GM21447 (cell line): ENCODE measurements at regions not wholly inside any gene's neighbourhood (a gene's known extent, or its start where the extent isn't known, plus 50 kb on each side); places are given as distances from the start of the nearest gene placed in this dataset.
"Not testable (repeated sequence)": the region's sequence is repeated elsewhere in the genome, so short reads cannot be mapped to it uniquely, and the experiment has no call there.

Experiments
- ATAC-seq: cut with Tn5 transposase; IDR thresholded peaks from one replicate; pipeline ENCODE4 v1.9.1; 2021; ENCODE audit not compliant: unreplicated experiment

DNA sequence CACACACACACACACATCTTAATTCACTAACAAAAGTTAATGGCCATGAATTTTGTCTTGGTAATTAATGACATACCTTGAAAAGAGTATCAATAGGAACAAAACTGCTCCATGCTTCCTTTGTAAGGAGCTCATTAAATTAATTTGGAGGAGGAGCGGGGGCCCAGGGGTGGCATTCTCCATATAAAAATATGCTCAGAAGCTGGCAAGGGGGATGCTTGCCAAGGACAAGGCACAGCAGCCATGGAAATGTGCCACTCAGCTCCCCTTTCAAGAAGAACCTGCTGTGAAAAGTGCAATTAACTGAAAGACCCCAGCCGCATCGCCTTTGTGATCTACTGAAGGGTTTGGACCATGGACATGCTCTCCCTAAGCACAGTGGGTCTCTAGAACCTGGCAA lies 385.9 kb upstream of the API5 start:
- ATAC-seq = no peak

- ATAC-seq = no peak
Observed at GRCh38 chr11:42947405-42947804, 364.4 kb upstream of the API5 start.

GRCh38 chr11:42949738-42950376 lies 361.9 kb upstream of the API5 start:
- ATAC-seq = not testable (repeated sequence)

- ATAC-seq = no peak
Observed at GRCh38 chr11:42951266-42951665, 360.5 kb upstream of the API5 start.

DNA sequence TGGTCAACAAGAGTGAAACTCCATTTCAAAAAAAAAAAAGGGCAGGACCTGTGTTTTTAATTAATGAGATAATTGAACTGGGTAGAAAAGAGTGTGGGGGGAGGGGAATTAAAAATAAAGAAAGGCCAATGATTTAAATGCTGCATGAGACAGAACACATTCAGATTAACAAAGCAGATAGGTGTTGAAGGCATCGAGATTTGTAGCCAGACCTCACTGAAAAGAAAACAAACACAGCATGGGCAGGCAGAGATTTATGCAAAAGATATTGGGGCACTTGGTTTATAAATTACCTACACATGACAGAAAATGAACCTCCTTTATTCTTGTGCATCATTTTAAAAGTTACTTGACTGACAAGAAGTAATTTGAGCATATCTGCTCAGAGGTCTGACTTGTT lies 354.0 kb upstream of the API5 start:
- no peak for ATAC-seq

DNA sequence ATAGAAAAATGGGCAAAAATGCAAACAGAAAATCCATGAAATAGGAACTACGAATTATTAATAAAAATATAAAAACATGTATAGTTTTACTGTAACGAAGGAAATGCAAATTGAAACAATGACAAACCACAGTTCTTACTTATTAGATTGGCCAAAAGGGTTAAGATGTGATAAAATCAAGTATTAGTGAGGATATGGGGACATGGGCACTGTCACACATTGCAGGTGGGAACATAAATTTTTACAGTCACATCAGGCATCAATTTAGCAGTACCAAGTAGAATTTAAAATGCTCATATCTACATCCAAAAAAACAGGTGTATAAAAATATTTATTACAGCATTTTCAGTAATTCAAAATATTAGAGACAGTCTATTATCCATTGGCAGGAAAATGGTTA lies 353.2 kb upstream of the API5 start:
- no peak for ATAC-seq

DNA sequence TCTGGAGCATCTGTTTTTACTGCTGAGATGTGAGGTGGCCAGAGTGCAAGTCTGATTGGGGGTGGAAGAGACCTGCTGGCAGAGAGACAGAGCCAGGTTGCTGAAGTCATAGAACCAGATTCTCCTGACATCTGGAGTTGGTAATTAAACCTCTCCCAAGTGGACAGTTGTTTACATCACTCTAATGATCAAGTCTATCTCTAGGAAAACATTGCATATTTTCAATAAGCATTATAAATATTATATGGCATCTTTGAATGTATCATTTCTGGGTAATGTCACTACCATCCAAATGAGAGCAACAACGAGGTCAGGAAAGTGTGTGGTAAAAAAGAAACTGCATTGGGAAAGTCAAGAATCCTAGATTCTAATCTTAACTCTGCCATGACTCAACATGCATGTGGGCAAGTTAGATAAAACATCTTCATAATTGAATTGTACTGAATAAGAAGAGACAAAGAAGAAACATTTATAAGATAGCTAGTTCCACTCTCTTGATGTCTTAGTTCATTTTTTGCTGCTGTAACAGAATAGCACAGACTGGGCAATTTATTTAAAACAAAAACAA lies 351.2 kb upstream of the API5 start:
- no peak for ATAC-seq

DNA sequence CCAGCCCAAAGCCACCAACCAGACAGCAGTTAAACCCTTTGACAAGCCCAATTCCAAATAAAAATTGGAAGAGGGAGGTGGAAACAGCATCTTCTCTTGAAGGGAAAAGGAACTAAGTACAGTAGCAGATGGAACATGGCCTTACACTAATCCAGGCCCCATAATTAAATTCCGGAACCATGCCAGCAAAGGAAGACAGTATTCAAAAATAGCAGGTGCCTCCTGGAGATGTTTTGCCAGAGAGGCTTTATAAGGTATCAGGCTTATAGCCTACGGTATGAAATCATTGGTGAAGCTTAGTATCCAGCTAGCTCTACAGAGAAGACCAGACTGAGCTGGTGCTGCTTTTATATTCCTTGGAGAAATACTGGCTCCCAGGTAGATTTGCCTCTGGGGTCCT lies 344.1 kb upstream of the API5 start:
- no peak for ATAC-seq

DNA sequence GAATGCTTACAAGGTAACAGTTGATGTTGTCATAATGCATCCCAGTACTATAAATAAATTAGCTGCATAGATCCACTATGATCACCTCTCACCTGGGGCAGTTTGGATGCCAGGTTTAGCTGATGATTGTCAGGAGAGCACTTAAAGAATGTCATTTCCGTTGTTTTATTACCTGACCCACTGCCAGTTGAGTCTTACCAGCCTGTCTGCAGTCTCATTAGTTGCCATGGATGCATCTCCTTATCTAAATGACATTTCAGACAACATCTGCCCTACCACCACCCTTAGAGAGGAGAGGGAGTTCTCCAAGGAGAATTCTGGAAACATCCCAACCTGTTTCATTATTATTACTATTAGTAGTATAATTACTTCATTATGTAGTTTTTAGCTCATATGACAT lies 339.1 kb upstream of the API5 start:
- no peak for ATAC-seq

- no peak for ATAC-seq
Observed at GRCh38 chr11:42974510-42975179, 337.2 kb upstream of the API5 start.

DNA sequence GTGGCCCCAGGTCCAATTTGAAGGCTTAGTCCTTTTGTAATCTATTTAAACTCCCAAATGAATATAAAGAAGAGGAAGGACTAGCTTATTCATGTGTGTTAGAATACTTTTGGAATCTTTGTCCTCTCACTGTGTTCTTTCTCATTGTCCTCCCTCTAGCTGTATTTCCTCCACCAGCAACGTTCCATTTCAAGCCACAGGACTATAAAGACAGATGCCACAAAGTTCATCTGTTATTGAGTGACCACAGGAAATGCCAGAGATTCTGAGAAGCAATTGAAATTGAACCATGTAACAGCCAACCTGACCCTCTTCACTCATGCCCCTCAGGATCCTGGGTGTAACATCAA lies 336.6 kb upstream of the API5 start:
- ATAC-seq = no peak

DNA sequence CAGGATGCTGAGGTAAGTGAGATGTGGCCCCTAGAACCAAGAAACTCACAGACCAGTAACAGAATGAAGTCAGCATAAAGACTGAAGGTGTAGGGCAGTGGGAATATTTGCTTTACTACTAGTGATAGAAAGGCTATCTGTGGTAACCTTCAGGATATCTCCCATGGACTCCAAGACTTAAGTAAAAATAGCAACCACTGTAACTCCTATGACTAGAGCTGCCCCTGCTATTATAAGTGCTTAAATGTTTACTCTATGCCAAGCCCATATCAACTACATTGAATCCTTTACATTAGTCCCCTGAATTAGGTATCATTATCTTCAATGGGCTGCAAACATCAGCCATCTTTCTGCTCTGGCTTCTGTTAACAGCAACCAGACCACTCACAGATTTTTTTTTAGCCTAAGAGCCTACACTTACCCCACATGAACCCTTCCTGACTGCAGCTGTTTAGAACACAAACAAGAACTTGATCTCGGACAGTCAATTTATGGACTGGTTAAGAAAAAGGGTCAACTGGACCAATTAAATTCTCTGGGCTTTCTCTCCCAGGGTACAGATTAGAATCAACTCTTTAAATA lies 335.1 kb upstream of the API5 start:
- no peak for ATAC-seq

- ATAC-seq = no peak
Observed at GRCh38 chr11:42992594-42992993, 319.2 kb upstream of the API5 start.

- no peak for ATAC-seq
Observed at GRCh38 chr11:42996421-42997307, 315.1 kb upstream of the API5 start.

DNA sequence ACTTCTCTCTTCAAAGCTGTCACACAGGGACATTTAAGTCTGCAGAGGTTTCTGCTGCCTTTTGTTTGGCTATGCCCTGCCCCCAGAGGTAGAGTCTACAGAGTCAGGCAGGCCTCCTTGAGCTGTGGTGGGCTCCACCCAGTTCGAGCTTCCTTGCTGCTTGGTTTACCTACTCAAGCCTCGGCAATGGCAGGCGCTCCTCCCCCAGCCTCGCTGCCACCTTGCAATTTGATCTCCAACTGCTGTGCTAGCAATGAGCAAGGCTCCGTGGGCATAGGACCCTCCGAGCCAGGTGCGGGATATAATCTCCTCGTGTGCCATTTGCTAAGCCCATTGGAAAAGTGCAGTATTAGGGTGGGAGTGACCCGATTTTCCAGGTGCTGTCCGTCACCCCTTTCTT lies 306.9 kb upstream of the API5 start:
- not testable (repeated sequence) for ATAC-seq

DNA sequence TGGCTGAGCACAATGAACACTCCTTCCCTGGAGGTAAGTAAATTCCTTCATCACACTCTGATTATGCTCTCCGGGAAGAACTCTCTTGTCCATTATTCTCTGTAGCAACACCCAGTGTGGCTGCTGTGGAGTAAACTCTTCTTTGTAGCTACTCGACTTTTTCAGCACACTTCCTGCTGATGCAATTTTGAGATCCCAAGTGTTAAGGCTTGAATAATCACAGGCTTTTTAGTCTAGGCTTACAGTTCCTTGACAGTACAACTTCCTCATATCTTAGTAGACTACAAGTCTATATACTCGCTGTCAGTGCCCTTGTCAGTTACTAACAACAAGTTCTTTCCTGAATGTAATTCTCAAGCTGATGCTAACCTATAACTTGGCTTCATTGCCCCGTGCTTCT lies 301.8 kb upstream of the API5 start:
- no peak for ATAC-seq

- no peak for ATAC-seq
Observed at GRCh38 chr11:43012606-43013005, 299.2 kb upstream of the API5 start.

DNA sequence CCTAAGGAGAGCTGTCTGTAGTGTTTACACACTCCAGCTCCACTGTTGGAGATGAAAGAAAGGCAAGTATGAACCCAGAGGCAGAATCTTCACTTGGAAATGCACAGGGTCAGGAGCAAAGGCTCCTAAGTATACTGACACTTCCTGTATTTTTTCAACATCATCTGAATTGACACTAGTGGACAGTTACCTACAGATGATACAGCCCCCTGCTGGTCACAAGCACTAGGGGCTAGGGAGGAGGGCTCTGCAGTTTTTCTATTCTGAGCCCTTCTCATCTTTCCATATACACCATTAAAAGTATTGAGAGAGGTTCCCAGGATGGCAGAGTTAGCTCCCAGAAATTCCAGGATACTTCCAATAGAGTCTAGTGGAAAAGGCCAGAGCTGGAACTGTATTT lies 290.3 kb upstream of the API5 start:
- no peak for ATAC-seq

DNA sequence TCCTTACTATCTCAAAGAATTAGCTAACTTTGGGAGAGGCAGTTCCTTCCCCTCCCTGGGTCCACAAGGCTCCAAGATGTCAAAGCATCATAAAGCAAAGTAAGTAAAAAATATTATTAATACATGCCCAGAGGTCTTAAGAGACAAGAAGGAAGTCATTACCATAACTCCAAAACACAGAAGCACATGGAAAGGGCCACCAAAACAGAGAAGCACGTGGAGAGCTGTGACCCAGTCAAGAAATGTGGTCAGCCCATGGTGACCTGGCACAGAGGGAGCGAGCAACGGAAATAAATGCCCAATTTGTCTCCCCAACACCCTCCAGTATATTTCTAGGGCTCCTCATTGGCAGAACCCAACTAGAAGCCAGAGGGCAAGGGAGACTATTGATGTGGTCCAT lies 277.5 kb upstream of the API5 start:
- ATAC-seq = no peak

GRCh38 chr11:43035086-43035485 lies 276.7 kb upstream of the API5 start:
- no peak for ATAC-seq

GRCh38 chr11:43053638-43054412 lies 258.0 kb upstream of the API5 start:
- ATAC-seq = no peak
